ENCODE measurements at regions not wholly inside any gene's neighbourhood (a gene's known extent, or its start where the extent isn't known, plus 50 kb on each side); places are given as distances from the start of the nearest gene placed in this dataset.
A peak's percentile ranks its signal among the peaks of the same experiment; 100 is the strongest.
"Not testable (repeated sequence)": the region's sequence is repeated elsewhere in the genome, so short reads cannot be mapped to it uniquely, and the experiment has no call there.

DNA sequence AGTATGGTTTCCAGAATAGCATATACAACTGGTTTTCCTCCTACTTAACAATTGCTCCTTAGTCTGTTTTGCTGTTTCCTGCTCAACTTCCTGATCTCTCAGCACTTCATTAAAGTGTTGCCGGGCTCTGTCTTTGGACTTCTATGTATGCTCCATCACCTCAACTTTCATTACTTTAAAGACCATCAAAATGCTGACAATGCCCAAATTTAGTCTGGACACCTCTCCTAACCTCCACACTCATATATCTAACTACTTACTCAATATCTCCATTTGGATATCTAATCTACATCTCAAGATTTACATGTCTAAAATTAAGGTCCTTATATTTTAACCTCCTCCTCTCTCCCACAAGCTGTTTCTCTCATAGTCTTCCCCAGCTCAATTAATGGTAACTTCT, 54.4 kb upstream of the LGR5 start:
- TF ChIP-seq, protein P1, sequence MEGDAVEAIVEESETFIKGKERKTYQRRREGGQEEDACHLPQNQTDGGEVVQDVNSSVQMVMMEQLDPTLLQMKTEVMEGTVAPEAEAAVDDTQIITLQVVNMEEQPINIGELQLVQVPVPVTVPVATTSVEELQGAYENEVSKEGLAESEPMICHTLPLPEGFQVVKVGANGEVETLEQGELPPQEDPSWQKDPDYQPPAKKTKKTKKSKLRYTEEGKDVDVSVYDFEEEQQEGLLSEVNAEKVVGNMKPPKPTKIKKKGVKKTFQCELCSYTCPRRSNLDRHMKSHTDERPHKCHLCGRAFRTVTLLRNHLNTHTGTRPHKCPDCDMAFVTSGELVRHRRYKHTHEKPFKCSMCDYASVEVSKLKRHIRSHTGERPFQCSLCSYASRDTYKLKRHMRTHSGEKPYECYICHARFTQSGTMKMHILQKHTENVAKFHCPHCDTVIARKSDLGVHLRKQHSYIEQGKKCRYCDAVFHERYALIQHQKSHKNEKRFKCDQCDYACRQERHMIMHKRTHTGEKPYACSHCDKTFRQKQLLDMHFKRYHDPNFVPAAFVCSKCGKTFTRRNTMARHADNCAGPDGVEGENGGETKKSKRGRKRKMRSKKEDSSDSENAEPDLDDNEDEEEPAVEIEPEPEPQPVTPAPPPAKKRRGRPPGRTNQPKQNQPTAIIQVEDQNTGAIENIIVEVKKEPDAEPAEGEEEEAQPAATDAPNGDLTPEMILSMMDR (IDR thresholded peaks at IDR 0.05; ENCODE audit: borderline replicate concordance, extremely low read depth, insufficient read depth) = no peak
- Histone ChIP-seq H3K4me1 (ENCODE audit: control insufficient read depth in 2 of 3, insufficient read depth in 2 of 3, low read depth in 1 of 3, low read length in 3 of 3) (no peaks in the 10 kb centered on the region), H3K9ac (ENCODE audit: low read length in 3 of 3) (no peak overlapping the region), H3K27ac (ENCODE audit: low read depth in 2 of 2, low read length in 2 of 2) (no peak overlapping the region), H3K9me3 (ENCODE audit: control insufficient read depth in 2 of 3, insufficient read depth in 1 of 3, low read length in 3 of 3) (no peaks in the 10 kb centered on the region), H3K4me3 (ENCODE audit: low read length in 3 of 3) (no peak overlapping the region), H3K27me3 (ENCODE audit: control insufficient read depth, insufficient read depth, low read length) (no peaks in the 10 kb centered on the region), H3K36me3 (ENCODE audit: control insufficient read depth in 2 of 3, insufficient read depth in 3 of 3, low read length in 3 of 3) (no peaks in the 10 kb centered on the region)
- intact Hi-C loops (cut with DNase I) = no loop called here
- DNase-seq (no peak), FAIRE-seq (no peak)

DNA sequence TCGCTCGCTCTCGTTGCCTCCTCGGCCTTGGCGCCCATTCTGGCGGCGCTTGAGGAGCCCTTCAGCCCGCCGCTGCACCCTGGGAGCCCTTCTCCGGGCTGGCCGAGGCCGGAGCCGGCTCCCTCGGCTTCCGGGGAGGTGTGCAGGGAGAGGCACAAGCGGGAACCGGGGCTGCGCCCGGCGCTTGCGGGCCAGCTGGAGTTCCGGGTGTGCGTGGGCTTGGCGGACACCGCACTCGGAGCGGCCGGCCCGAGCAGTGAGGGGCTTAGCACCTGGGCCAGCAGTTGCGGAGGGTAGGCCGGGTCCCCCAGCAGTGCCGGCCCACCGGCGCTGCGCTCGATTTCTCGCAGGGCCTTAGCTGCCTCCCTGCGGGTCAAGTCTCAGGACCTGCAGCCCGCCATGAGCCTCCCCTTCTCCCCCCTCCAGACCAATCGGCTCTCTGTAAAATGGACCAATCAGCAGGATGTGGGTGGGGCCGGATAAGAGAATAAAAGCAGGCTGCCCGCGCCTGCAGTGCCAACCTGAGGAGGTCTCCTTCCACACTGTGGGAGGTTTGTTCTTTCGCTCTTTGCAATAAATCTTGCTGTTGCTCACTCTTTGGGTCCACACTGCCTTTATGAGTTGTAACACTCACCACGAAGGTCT, 62.8 kb upstream of the LGR5 start:
- peak in 1 of 5 donors; percentile 48 for DNase-seq
- H3K27ac ChIP-seq (ENCODE audit: low read depth in 2 of 2, low read length in 2 of 2); H3K9ac ChIP-seq (ENCODE audit: low read length in 3 of 3); H3K36me3 ChIP-seq (ENCODE audit: control insufficient read depth in 2 of 3, insufficient read depth in 3 of 3, low read length in 3 of 3); intact Hi-C loops (cut with DNase I); H3K4me3 ChIP-seq (ENCODE audit: low read length in 3 of 3); H3K9me3 ChIP-seq (ENCODE audit: control insufficient read depth in 2 of 3, insufficient read depth in 1 of 3, low read length in 3 of 3); H3K4me1 ChIP-seq (ENCODE audit: control insufficient read depth in 2 of 3, insufficient read depth in 2 of 3, low read depth in 1 of 3, low read length in 3 of 3); H3K27me3 ChIP-seq (ENCODE audit: control insufficient read depth, insufficient read depth, low read length); FAIRE-seq: not testable (repeated sequence)

DNA sequence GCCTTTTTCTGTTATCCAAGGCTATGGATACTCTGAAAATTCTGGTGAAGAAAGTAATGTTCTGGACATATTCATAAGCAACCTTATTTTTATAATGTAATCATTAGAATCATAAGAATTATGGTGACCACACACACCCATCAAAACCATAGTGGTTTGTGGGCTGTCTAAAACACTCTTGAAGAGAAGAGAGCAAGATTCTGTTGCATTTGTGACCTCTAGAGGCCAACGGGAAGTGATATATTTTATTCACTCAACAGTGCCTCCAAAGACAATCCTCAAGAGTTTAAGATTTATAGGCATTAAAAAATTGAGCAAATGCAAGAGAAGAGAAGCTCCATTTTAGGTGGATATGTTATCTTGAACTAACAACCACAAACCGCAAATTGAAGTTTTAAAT, 68.5 kb upstream of the LGR5 start:
- DNase-seq = peak in 1 of 5 donors; percentile 3
- no peak for FAIRE-seq
- H3K9me3 ChIP-seq (ENCODE audit: control insufficient read depth in 2 of 3, insufficient read depth in 1 of 3, low read length in 3 of 3) = no peaks in the 10 kb centered on the region
- no peaks in the 10 kb centered on the region for H3K36me3 ChIP-seq (ENCODE audit: control insufficient read depth in 2 of 3, insufficient read depth in 3 of 3, low read length in 3 of 3)
- no peak overlapping the region for H3K9ac ChIP-seq (ENCODE audit: low read length in 3 of 3)
- H3K27ac ChIP-seq (ENCODE audit: low read depth in 2 of 2, low read length in 2 of 2) = no peak overlapping the region
- H3K4me3 ChIP-seq (ENCODE audit: low read length in 3 of 3) = no peak overlapping the region
- H3K4me1 ChIP-seq (ENCODE audit: control insufficient read depth in 2 of 3, insufficient read depth in 2 of 3, low read depth in 1 of 3, low read length in 3 of 3) = no peaks in the 10 kb centered on the region
- intact Hi-C loops (cut with DNase I) = no loop called here
- TF ChIP-seq, protein P1 (IDR thresholded peaks at IDR 0.05; ENCODE audit: borderline replicate concordance, extremely low read depth, insufficient read depth) = no peak
- H3K27me3 ChIP-seq (ENCODE audit: control insufficient read depth, insufficient read depth, low read length) = no peaks in the 10 kb centered on the region

DNA sequence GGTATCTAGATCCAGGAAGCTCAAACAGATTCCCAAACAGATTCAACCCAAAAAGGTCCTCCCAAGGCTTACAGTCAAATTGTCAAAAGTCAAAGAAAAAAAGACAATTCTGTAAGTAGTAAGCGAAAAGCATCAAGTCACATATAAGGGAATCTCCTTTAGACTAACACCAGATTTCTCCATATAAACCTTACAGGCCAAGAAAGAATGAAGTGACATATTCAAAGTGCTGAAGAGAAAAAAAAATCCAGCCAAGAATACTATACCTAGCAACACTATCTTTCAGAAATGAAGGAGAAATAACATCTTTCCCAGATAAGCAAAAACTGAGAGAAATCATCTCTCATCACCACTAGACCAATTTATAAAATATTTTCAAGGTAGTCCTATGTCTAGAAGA, 79.6 kb upstream of the LGR5 start:
- no peaks in the 10 kb centered on the region for H3K27me3 ChIP-seq (ENCODE audit: control insufficient read depth, insufficient read depth, low read length)
- TF ChIP-seq, protein P1 (IDR thresholded peaks at IDR 0.05; ENCODE audit: borderline replicate concordance, extremely low read depth, insufficient read depth) = no peak
- FAIRE-seq = no peak
- H3K4me3 ChIP-seq (ENCODE audit: low read length in 3 of 3) = no peak overlapping the region
- no peaks in the 10 kb centered on the region for H3K36me3 ChIP-seq (ENCODE audit: control insufficient read depth in 2 of 3, insufficient read depth in 3 of 3, low read length in 3 of 3)
- no peaks in the 10 kb centered on the region for H3K4me1 ChIP-seq (ENCODE audit: control insufficient read depth in 2 of 3, insufficient read depth in 2 of 3, low read depth in 1 of 3, low read length in 3 of 3)
- peaks cover 1 to 10% (median 2%) of the 10 kb centered on the region in 3 donors for H3K9me3 ChIP-seq (ENCODE audit: control insufficient read depth in 2 of 3, insufficient read depth in 1 of 3, low read length in 3 of 3)
- H3K27ac ChIP-seq (ENCODE audit: low read depth in 2 of 2, low read length in 2 of 2) = no peak overlapping the region
- intact Hi-C loops (cut with DNase I) = no loop called here
- H3K9ac ChIP-seq (ENCODE audit: low read length in 3 of 3) = no peak overlapping the region
- DNase-seq = no peak

All from kidney (tissue), 13 donors.